KMS-11 (cell line): ENCODE measurements at regions not wholly inside any gene's neighbourhood (a gene's known extent, or its start where the extent isn't known, plus 50 kb on each side); places are given as distances from the start of the nearest gene placed in this dataset.

Source experiments
- H2AFZ ChIP-seq: fragments of 200-600 bp; sonication (generic); 2 replicates; pipeline ENCODE4 v1.6.1; 2016; ENCODE audit warnings: antibody characterized with exemption, mixed run types, low read depth
- H3K27ac ChIP-seq: fragments of 200-600 bp; sonication (generic); 2 replicates; pipeline ENCODE4 v1.6.1; 2016; ENCODE audit warnings: mild to moderate bottlenecking, mixed run types
- H3K27me3 ChIP-seq: fragments of 200-600 bp; sonication (generic); 2 replicates; pipeline ENCODE4 v1.6.1; 2017; ENCODE audit warnings: mild to moderate bottlenecking, low read depth, mixed run types, moderate library complexity; ENCODE audit not compliant: insufficient read depth
- H3K36me3 ChIP-seq: fragments of 200-600 bp; sonication (generic); 2 replicates; pipeline ENCODE4 v1.6.1; 2017; ENCODE audit warnings: mild to moderate bottlenecking, mixed run types; ENCODE audit not compliant: insufficient read depth
- H3K4me1 ChIP-seq: fragments of 200-600 bp; sonication (generic); 2 replicates; pipeline ENCODE4 v1.6.1; 2016; ENCODE audit warnings: mild to moderate bottlenecking, low read depth, mixed run types; ENCODE audit not compliant: poor library complexity, severe bottlenecking
- H3K4me2 ChIP-seq: fragments of 200-600 bp; sonication (generic); 2 replicates; pipeline ENCODE4 v1.7.0; 2016; ENCODE audit warnings: mild to moderate bottlenecking, mixed run types
- H3K4me3 ChIP-seq: fragments of 200-600 bp; sonication (generic); IDR thresholded peaks from 2 replicates; pipeline ENCODE4 v1.6.1; 2017; ENCODE audit warnings: low read depth, low read length, mixed read lengths; ENCODE audit not compliant: insufficient read depth
- H3K79me2 ChIP-seq: fragments of 200-600 bp; sonication (generic); 2 replicates; pipeline ENCODE4 v1.6.1; 2016; ENCODE audit warnings: low read depth, mixed run types; ENCODE audit not compliant: insufficient read depth
- H3K9ac ChIP-seq: fragments of 200-600 bp; sonication (generic); 2 replicates; pipeline ENCODE4 v1.6.1; 2016; ENCODE audit warnings: mild to moderate bottlenecking, mixed run types
- H4K20me1 ChIP-seq: fragments of 200-600 bp; sonication (generic); 2 replicates; pipeline ENCODE4 v1.6.1; 2016; ENCODE audit warnings: mild to moderate bottlenecking, mixed run types; ENCODE audit not compliant: insufficient read depth
- TF ChIP-seq, protein P1 (sequence below): fragments of 200-600 bp; sonication (generic); conservative IDR thresholded peaks from 2 replicates; pipeline ENCODE4 v1.6.1; 2017; ENCODE audit warnings: low read depth, mild to moderate bottlenecking, antibody characterized with exemption, low read length, moderate library complexity, mixed read lengths

DNA sequence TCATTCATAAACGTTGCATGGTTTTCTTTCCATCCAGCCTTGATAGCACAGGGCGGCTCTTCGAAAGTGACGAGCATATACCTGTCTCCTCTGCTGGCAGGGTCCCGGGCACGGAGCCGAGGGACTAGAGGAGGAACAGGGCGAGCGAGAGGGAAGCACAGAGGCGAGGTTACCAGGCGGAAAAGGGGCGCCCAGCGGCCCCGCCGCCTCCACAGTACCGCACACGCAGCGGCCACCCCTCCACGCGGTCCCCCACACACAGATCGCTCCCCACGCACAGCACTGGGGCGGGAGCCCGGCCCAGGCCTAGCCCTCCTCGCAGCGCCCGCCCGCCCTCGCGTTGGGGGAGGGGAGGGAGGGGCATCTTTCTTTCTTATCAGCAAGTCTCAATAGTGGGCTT, 296.6 kb upstream of the DAB2 start:
- no peaks in the 10 kb centered on the region for H3K36me3 ChIP-seq
- H3K4me1 ChIP-seq = peaks cover 5% of the 10 kb centered on the region
- H3K4me2 ChIP-seq = no peak overlapping the region
- no peaks in the 10 kb centered on the region for H3K27me3 ChIP-seq
- H2AFZ ChIP-seq = no peak overlapping the region
- H3K4me3 ChIP-seq = no peak overlapping the region
- no peaks in the 10 kb centered on the region for H4K20me1 ChIP-seq
- no peak overlapping the region for H3K27ac ChIP-seq
- no peaks in the 10 kb centered on the region for H3K79me2 ChIP-seq
- TF ChIP-seq, protein P1, sequence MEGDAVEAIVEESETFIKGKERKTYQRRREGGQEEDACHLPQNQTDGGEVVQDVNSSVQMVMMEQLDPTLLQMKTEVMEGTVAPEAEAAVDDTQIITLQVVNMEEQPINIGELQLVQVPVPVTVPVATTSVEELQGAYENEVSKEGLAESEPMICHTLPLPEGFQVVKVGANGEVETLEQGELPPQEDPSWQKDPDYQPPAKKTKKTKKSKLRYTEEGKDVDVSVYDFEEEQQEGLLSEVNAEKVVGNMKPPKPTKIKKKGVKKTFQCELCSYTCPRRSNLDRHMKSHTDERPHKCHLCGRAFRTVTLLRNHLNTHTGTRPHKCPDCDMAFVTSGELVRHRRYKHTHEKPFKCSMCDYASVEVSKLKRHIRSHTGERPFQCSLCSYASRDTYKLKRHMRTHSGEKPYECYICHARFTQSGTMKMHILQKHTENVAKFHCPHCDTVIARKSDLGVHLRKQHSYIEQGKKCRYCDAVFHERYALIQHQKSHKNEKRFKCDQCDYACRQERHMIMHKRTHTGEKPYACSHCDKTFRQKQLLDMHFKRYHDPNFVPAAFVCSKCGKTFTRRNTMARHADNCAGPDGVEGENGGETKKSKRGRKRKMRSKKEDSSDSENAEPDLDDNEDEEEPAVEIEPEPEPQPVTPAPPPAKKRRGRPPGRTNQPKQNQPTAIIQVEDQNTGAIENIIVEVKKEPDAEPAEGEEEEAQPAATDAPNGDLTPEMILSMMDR = no peak
- H3K9ac ChIP-seq = no peak overlapping the region

DNA sequence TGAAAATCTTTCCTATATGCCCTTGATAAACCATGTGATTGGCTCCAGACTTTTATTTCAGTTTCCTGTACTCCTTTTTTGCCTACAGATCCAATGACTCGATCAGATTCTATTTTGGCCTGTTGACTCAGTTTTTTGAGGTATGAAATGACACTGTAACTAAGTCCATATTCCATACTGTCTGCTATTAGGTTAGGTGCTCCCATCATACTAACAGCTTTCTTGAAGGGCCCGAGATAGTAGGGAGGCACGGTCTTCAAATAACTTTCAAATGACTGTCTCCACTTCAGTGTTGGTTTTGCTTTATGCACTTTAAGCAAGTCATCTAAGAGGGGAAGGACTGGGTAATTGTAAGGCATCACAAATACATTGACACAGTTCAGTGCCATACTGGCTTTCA, 295.4 kb upstream of the DAB2 start:
- TF ChIP-seq, protein P1 = no peak
- Histone ChIP-seq H3K4me2 (no peak overlapping the region), H3K36me3 (no peaks in the 10 kb centered on the region), H3K9ac (no peak overlapping the region), H4K20me1 (no peaks in the 10 kb centered on the region), H3K79me2 (no peaks in the 10 kb centered on the region), H3K4me1 (peaks cover 8% of the 10 kb centered on the region), H2AFZ (no peak overlapping the region), H3K27ac (no peak overlapping the region), H3K4me3 (no peak overlapping the region), H3K27me3 (no peaks in the 10 kb centered on the region)

DNA sequence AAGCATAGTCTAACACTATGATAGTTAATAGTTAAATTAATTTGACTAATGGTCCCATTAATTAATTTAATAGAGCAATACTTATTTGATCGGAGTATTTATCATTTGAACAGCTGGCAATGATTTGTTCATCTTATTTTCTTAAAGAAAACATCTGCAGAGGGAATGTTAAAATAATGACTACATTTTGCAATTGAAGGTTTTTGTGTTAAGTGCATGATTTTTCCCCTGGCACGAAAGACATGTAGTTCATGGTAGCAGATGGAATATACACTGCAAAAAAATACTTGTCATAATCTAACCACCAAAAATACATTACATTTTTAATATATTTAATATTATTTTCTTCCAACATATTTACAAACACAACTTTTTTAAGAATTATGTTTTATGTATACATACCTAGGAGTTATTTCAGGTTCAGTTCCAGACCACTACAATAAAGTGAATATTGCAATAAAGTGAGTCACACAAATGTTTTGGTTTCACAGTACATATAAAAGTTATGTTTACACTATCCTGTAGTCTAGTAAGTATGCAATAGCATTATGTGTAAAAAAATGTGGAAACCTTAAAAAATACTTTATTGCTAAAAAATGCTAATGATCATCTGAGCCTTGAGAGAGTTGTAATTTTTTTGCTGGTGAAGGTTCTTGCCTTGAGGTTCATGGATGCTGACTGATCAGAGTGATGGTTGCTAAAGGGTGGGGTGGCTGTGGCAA, 292.6 kb upstream of the DAB2 start:
- no peak overlapping the region for H3K4me2 ChIP-seq
- no peaks in the 10 kb centered on the region for H3K79me2 ChIP-seq
- TF ChIP-seq, protein P1 = no peak
- H3K4me1 ChIP-seq = peaks cover 8% of the 10 kb centered on the region
- H3K4me3 ChIP-seq = no peak overlapping the region
- no peak overlapping the region for H3K9ac ChIP-seq
- no peaks in the 10 kb centered on the region for H3K36me3 ChIP-seq
- H3K27me3 ChIP-seq = no peaks in the 10 kb centered on the region
- H4K20me1 ChIP-seq = no peaks in the 10 kb centered on the region
- H2AFZ ChIP-seq = no peak overlapping the region
- H3K27ac ChIP-seq = no peak overlapping the region

DNA sequence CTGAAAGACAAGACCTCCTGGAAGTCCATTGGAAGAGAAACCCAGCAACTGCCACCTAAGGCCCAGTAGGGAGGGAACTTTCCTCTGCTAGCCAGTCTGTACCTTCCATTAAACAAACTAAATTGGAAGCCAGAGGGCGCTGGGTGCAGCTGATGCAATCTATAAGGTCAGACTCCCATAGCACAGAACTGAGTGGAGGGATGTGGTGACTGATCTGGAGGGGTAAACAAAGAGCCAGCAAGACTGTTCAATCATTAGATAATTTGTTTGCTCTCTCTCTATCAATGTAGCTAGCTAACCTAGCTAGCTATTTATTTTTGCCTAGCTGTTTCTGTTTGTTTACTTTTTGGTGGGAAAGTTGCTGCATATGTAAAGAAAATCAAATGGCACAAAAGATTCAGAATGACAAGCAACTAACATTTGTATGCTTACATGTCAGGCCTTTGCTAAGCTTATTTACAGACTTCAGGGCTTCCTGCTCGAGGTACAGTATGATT, 291.8 kb upstream of the DAB2 start:
- Histone ChIP-seq H3K4me3 (no peak overlapping the region), H3K9ac (no peak overlapping the region), H3K4me1 (peaks cover 8% of the 10 kb centered on the region), H3K4me2 (no peak overlapping the region), H3K79me2 (no peaks in the 10 kb centered on the region), H3K27ac (no peak overlapping the region), H2AFZ (no peak overlapping the region), H4K20me1 (no peaks in the 10 kb centered on the region), H3K36me3 (no peaks in the 10 kb centered on the region), H3K27me3 (no peaks in the 10 kb centered on the region)
- TF ChIP-seq, protein P1 = peak; percentile 57
